Natural killer cell (primary cell): ENCODE measurements at regions not wholly inside any gene's neighbourhood (a gene's known extent, or its start where the extent isn't known, plus 50 kb on each side); places are given as distances from the start of the nearest gene placed in this dataset.

Experiments
- ATAC-seq, 3 donors: fragments of 150-1000 bp in 2 of 3; fragments of 200-7000 bp in 1 of 3; cut with Tn5 transposase; 1 replicate in 1 of 3; 2 replicates in 2 of 3; pipeline ENCODE4 v1.10.0; 2021; ENCODE audit warnings: mild to moderate bottlenecking in 2 of 3, moderate library complexity in 2 of 3
- DNase-seq, 2 donors: peaks; one replicate each; pipeline versions ENCODE4 v3.0.0 to v3.0.0-alpha.2; 2013 to 2021; ENCODE audit warnings: mixed read lengths in 1 of 2
- H3K27ac ChIP-seq: one replicate; pipeline ENCODE4 v1.5.1; 2013; ENCODE audit warnings: mild to moderate bottlenecking, low read length
- H3K27me3 ChIP-seq: one replicate; pipeline ENCODE4 v1.6.1; 2013; ENCODE audit warnings: low read length; ENCODE audit not compliant: control insufficient read depth, insufficient read depth
- H3K36me3 ChIP-seq: one replicate; pipeline ENCODE4 v1.6.1; 2013; ENCODE audit warnings: low read length; ENCODE audit not compliant: control insufficient read depth, insufficient read depth
- H3K4me1 ChIP-seq: one replicate; pipeline ENCODE4 v1.6.1; 2013; ENCODE audit warnings: low read length; ENCODE audit not compliant: control insufficient read depth, insufficient read depth
- H3K4me3 ChIP-seq: one replicate; pipeline ENCODE4 v1.5.1; 2013; ENCODE audit warnings: low read length
- H3K9me3 ChIP-seq: one replicate; pipeline ENCODE4 v1.6.1; 2013; ENCODE audit warnings: low read length; ENCODE audit not compliant: control insufficient read depth, insufficient read depth
- H3K27ac Mint-ChIP-seq, 2 donors: one replicate each; pipeline ENCODE4 v1.8.0; 2022; ENCODE audit warnings: mild to moderate bottlenecking in 2 of 2, mixed read lengths in 2 of 2, moderate library complexity in 1 of 2
- H3K27me3 Mint-ChIP-seq, 2 donors: one replicate each; pipeline ENCODE4 v1.8.0; 2022; ENCODE audit warnings: low read depth in 2 of 2, mixed read lengths in 2 of 2
- H3K36me3 Mint-ChIP-seq: one replicate; pipeline ENCODE4 v1.8.0; 2022; ENCODE audit warnings: mixed read lengths
- H3K4me1 Mint-ChIP-seq, 2 donors: one replicate each; pipeline ENCODE4 v1.8.0; 2022; ENCODE audit warnings: mixed read lengths in 2 of 2
- H3K4me3 Mint-ChIP-seq: one replicate; pipeline ENCODE4 v1.8.0; 2022; ENCODE audit warnings: mild to moderate bottlenecking, moderate library complexity, mixed read lengths
- H3K9me3 Mint-ChIP-seq, 2 donors: one replicate each; pipeline ENCODE4 v1.8.0; 2022; ENCODE audit warnings: mixed read lengths in 2 of 2
- CTCF ChIP-seq: fragments of 200-600 bp; IDR thresholded peaks from one replicate; pipeline ENCODE4 v1.8.0; 2022; ENCODE audit warnings: antibody characterized with exemption
- WGBS: methylation state at CpG from one replicate; pipeline ENCODE4 v1.1.7; 2013; ENCODE audit warnings: missing lambda C conversion rate; ENCODE audit not compliant: insufficient coverage; 5-methylcytosine and 5-hydroxymethylcytosine counted together
- intact Hi-C: fragments of 100-400 bp; cut with micrococcal nuclease; formaldehyde crosslinking; loops from one replicate; pipeline ENCODE4 v1.14.2; 2022

- Mint-ChIP-seq H3K4me3 (no peak overlapping the region), H3K9me3 (peaks cover 0 to 2% of the 10 kb centered on the region in 2 donors), H3K27ac (no peak overlapping the region), H3K4me1 (no peaks in the 10 kb centered on the region), H3K36me3 (no peaks in the 10 kb centered on the region), H3K27me3 (peaks cover 0 to 2% of the 10 kb centered on the region in 2 donors)
- Histone ChIP-seq H3K4me1 (no peaks in the 10 kb centered on the region), H3K27me3 (no peaks in the 10 kb centered on the region), H3K4me3 (no peak overlapping the region), H3K27ac (no peak overlapping the region), H3K9me3 (peaks cover 2% of the 10 kb centered on the region), H3K36me3 (no peaks in the 10 kb centered on the region)
- ATAC-seq = no peak
- intact Hi-C loops = no loop called here
- TF ChIP-seq CTCF = no peak
- WGBS = 82% methylated on average over 3 of the region's 3 CpGs
- no peak for DNase-seq
Measured at GRCh38 chr10:121089434-121089833, 238.3 kb downstream of the WDR11 start.

GRCh38 chr10:121091961-121092719, 241.0 kb downstream of the WDR11 start:
- Histone ChIP-seq H3K4me1 (no peaks in the 10 kb centered on the region), H3K36me3 (no peaks in the 10 kb centered on the region), H3K27me3 (no peaks in the 10 kb centered on the region), H3K9me3 (peaks cover 2% of the 10 kb centered on the region), H3K27ac (no peak overlapping the region), H3K4me3 (no peak overlapping the region)
- H3K4me1 Mint-ChIP-seq = no peaks in the 10 kb centered on the region
- no peak overlapping the region for H3K4me3 Mint-ChIP-seq
- ATAC-seq (no peak), DNase-seq (no peak)
- H3K36me3 Mint-ChIP-seq = no peaks in the 10 kb centered on the region
- 99% methylated on average over 5 of the region's 5 CpGs for WGBS
- intact Hi-C loops = no loop called here
- no peak overlapping the region for H3K27ac Mint-ChIP-seq
- H3K9me3 Mint-ChIP-seq = peaks cover 0 to 2% of the 10 kb centered on the region in 2 donors
- no peak for TF ChIP-seq CTCF
- H3K27me3 Mint-ChIP-seq = no peaks in the 10 kb centered on the region

- Mint-ChIP-seq H3K27ac (no peak overlapping the region), H3K4me3 (no peak overlapping the region), H3K27me3 (no peaks in the 10 kb centered on the region), H3K4me1 (no peaks in the 10 kb centered on the region), H3K36me3 (no peaks in the 10 kb centered on the region), H3K9me3 (no peaks in the 10 kb centered on the region)
- no peaks in the 10 kb centered on the region for H3K36me3 ChIP-seq
- intact Hi-C loops = no loop called here
- peaks cover 2% of the 10 kb centered on the region for H3K9me3 ChIP-seq
- 100% methylated on average over 1 of the region's 1 CpG for WGBS
- no peak for TF ChIP-seq CTCF
- ATAC-seq = no peak
- no peak overlapping the region for H3K4me3 ChIP-seq
- H3K27me3 ChIP-seq = no peaks in the 10 kb centered on the region
- no peak overlapping the region for H3K27ac ChIP-seq
- DNase-seq = no peak
- H3K4me1 ChIP-seq = no peaks in the 10 kb centered on the region
Measured at GRCh38 chr10:121092720-121093095, 241.5 kb downstream of the WDR11 start.
